HuH-7 (cell line): ENCODE measurements at regions not wholly inside any gene's neighbourhood (a gene's known extent, or its start where the extent isn't known, plus 50 kb on each side); places are given as distances from the start of the nearest gene placed in this dataset.
"Not testable (repeated sequence)": the region's sequence is repeated elsewhere in the genome, so short reads cannot be mapped to it uniquely, and the experiment has no call there.

Experiments used
- DNase-seq: peaks from one replicate; pipeline ENCODE4 v3.0.0; 2011; ENCODE audit warnings: low spot score

DNA sequence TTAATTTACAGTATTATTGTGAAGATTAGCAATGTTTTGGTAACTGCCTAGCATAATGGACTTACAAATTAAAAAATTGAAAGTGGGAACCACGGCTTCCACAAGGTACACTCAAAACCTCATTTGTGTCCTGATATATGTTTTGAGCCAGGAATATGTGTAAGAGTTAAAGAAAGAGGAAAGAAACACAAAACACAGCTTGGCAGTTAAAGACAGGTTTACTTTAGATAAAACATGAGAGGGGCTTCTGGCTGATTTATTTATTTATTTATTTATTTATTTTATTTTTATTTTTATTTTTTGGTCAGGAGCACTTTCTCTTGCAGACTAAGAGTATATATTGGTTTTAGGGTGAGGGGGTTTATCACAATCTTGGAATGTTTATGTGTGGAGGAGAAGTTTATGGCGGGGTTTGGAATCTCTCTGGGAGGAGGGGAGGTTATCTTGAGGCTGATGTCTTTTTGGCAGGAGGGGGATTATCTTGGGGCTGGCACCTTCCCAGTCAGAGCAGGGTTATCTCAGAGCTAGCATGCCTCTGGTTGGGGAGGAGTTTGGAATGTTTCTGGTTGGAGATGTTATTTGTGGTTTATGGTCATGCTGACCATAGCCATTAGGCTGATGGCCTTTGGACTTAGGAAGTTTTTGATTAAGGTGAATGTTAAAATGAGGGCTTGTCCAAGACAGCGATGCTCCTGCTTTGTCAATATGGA, 436.7 kb downstream of the DAD1 start:
- no peak for DNase-seq

DNA sequence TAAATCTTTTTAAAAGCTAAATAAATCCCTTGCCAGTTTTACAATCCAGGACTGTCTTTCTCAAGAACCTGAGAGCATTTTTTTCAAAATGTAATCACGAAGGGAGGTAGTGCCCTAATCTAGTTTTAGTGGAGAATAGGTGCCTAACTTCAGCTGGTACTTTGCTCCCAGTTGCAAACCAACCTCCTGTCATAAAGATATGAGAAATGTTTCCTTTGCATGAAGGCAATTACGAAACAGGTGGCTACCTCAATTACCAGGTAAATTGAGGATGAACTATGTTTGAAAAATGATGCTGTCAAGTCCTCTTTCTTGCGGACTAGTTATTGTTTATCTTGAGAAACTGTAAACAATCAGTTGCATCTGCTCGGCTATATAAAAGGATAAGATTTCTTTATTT, 437.9 kb downstream of the DAD1 start:
- DNase-seq, result no peak

DNA sequence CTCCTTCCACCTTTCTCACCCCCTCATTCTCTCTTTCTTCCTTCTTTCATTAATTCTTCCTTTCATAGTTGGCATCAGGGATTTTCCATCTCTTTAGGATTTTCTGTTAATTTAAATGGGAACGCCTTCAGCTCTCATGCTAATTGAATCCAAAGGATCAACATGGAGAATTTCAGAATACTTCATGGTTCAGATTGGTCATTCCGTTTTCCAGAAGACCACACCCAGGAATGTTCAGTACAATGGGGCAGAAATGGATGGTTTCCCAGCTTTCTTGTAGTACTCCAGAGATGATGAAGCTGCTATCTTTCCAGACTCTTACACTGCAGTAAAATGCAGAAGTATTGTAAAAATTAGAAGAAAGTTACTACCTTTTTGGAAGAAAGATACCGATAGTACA, 440.0 kb downstream of the DAD1 start:
- no peak for DNase-seq

DNA sequence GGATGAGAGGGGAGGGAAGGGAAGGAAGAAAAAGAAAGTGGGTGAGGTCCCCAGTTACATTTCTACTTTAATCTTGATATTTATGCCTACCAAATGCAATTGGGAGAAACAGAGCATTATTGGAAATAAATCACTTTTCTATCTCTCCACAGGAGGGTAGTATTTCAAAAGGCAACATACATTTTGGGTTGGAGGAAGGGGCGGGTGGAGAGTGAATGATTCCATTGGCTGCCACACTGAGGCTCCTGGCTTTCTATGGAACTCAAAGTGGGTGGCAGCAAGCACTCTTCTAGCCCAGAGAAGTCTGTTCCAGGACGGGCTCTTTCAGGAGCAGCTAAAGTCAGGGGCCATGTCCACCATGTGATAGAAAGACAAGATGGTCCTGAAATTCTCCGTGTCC, 441.3 kb downstream of the DAD1 start:
- no peak for DNase-seq

DNA sequence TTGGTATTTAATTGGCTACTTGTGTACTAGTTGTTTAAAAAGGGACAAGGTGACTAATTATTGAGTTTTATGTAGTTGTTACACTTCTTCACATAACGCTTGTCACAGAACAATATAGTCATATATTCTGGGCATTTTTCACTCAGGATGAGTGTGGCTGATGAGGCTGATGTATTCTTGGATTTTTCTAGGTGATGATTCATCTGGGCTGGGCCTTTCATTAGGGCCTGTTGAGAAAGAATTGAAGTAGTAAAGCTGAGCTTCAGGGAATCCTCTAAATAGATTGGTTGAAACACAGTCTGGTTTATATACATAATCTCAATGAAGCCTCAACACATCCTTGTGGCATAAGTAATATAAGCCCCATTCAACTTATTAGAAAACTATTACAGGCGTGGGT, 445.7 kb downstream of the DAD1 start:
- DNase-seq, result no peak

DNA sequence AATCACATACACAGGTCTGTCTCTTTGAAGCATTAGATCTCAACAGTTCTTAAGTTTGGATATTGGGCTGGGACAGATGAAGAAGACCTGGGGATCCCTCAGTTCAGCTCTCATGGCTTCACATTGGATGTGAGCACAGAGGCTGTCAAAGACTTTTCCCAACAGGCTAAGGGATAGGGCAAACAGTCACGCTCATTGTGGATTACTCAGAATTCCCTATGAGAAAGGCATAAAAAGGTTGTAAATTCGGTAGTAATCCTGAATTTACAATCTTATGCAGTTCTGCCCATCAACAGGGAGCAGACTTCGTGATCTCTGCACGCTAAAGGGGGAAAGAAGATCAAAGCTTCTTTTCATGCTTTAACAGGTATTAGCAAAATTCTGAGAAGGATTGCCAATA, 448.4 kb downstream of the DAD1 start:
- no peak for DNase-seq

DNA sequence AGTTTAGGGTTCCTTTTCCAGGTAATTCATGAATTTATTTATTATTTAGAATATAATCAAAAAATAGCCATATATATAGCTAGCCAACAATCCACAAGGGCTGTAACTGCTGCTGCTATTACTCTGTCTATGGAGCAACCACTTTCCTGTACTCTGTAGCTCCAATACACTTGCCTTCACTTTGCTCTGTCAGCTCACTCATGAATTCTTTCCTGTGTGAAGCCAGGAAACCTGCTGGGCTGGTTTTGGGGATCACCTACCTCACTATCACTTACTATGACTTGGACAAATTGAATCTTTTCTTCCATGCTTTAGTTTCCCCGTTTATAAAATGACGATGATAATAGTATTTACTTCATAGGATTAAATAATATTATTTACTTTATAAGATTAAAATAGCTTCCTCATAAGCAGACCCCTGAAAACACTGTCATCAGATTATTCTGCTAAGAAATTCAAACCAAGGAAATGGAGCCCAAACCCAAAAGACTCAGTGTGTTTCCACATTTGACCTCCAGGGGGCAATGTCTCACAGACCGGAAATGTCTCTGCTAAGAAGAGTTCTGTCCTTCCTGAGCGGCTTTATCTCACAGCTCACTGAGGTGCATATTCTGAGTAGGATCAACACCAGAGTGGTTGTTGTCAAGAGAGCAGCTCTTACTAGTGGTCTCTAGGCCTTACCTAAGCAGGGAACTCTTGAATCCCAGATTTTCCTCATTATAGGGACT, 457.1 kb downstream of the DAD1 start:
- DNase-seq, result no peak

DNA sequence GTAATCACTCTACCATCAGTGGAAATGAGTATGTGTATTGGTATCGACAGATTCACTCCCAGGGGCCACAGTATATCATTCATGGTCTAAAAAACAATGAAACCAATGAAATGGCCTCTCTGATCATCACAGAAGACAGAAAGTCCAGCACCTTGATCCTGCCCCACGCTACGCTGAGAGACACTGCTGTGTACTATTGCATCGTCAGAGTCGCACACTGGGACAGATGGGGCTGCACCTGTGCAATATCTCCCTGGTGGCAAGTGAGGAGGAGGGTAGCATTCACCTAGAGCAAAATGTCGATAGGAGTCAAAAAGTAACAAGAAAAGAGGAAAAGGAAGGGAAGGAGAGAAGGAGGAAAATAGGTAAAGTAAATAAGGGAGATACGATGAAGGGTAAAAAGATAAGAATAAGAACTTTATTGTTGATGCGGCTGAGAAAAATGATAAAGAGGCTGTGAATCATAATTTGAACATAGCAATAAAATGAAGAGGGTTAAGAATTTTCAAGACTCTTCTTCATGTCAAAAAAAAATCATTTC, 450.5 kb upstream of the OR4E1 start:
- no peak for DNase-seq

DNA sequence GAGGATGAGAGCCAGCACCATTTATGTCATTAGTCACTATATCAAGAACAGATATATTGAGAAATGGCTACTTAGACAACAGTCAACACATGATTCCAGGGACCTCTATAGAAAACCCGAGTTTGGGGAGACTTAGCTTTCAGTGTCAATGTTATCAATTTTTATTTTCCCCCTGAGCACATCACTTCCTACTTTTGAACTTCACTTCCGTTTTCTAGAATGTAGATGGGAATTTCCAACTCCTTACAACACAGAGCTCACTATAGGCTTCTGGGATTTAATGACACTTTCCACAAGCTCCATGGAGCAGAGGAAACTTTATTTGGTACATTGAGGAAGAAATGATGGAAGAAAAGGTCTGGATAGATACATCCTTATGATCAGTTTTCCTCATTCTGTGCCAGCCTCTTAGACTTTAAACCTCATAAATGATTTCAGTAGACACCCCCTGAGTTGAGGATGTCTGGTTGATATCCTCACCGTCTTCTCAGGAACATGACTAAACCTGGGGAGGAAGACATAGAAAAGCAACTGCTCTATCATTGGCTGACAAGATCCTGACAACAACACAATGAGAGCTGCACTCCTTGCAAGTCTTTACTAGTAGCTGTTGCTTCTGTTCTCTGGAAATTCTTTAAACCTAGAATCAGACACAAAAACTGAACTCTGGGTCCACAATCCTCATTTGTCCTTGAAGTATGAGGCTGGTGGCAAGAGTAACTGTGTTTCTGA, 449.4 kb upstream of the OR4E1 start:
- no peak for DNase-seq

DNA sequence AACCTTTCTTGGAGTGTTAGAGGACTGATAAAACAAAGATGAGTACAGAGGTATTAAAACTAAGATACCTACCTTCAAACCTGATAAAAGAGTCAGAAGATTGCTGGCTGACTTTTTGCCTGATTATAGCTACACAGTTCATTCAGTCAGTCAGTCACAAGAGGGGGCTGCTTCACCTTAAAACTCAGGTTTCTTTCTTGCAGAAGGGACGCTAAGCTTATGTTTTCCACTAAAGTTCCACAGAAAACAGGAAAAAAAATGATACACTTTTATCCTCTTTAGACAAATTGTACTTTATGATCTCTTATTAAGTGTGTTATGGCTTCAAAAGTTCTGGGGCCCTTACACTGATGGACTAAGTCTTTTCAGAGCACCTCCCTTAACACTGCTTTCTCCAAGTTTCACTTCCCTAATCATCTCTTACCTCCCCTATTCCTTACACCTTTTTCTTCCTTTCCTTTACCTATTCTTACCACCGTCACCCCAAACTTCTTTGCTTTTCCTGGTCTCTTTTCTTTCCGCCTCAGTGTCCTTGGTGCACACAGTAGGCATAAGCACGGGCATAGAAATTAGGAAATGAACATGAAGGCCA, 448.7 kb upstream of the OR4E1 start:
- peak; percentile 13 for DNase-seq

DNA sequence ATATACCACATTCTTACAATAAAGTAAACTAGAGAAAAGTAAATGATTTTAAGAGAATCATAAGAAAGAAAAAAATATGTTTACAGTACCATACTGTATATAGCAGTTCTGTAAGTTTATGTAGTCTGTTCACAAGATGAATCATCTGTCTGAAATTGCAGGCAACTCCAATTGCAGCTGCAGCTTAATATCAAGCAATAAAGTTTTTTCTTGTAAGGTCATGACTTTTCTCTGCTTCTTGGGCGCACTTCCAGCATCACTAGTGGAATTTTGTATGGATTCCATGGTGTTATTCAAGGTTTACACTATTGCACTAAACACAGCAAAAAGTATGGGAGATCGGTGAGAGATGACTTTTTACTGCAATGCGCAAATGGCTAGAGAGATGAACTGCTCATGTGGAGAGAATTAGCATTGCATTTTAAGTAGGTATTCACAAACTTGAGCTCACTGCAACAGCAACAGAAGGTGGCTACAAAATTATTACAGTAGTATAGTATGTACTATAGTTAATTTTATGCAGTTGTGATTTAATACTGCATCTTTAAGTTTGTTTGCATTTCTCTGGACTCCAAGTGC, 445.4 kb upstream of the OR4E1 start:
- no peak for DNase-seq

DNA sequence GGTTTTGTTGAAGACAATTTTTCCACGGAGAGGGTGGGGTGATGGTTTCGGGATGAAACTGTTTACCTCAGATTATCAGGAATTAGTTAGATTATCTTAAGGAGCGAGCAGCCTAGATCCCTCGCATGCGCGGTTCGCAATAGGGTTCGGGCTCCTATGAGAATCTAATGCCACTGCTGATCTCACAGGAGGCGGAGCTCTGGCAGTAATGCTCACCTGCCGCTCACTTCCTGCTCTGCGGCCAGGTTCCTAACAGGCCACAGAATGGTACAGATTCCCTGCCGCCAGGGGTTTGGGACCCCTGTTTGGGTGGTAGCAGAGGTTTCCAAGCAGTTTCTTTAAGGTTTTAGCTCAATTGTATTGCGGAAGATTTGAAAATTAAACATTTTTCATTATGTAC, 439.8 kb upstream of the OR4E1 start:
- no peak for DNase-seq

DNA sequence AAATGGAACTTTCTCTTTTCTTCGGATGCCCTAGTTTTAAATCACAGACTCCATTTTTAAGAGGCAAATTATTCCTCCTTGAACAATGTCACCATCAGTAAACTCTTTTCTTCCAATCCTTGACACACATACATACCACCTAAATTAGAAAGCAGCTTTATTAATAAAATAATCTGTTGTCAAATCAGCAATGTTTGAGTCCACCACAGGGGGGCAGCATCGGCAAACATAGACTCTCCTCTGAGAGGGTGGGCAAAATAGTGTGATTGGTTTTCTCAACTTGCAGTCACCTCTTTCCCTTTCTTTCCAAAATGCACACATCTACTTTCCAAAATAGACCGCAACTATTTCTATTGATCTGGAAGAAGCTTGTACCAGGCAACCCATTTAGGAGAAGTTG, 438.4 kb upstream of the OR4E1 start:
- DNase-seq, result peak; percentile 16

DNA sequence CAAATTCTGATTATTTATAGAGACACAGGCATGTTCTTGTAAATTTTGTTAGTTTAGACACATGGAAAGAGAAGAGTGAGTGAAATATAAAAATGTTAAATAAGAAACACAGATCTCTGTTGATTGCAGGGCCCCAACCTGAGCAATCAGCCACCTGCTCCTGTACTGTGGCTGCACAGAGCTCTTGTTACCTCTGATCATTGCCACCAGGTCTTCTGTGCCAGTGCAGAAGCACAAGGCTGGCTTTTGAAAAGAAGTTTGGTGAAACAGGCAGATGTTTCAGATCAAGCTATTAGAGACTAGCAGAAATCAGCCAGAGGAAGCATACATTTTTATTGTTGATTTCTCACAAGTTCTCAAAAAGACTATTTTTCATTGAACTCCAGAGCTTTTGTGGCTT, 434.1 kb upstream of the OR4E1 start:
- DNase-seq, result no peak

DNA sequence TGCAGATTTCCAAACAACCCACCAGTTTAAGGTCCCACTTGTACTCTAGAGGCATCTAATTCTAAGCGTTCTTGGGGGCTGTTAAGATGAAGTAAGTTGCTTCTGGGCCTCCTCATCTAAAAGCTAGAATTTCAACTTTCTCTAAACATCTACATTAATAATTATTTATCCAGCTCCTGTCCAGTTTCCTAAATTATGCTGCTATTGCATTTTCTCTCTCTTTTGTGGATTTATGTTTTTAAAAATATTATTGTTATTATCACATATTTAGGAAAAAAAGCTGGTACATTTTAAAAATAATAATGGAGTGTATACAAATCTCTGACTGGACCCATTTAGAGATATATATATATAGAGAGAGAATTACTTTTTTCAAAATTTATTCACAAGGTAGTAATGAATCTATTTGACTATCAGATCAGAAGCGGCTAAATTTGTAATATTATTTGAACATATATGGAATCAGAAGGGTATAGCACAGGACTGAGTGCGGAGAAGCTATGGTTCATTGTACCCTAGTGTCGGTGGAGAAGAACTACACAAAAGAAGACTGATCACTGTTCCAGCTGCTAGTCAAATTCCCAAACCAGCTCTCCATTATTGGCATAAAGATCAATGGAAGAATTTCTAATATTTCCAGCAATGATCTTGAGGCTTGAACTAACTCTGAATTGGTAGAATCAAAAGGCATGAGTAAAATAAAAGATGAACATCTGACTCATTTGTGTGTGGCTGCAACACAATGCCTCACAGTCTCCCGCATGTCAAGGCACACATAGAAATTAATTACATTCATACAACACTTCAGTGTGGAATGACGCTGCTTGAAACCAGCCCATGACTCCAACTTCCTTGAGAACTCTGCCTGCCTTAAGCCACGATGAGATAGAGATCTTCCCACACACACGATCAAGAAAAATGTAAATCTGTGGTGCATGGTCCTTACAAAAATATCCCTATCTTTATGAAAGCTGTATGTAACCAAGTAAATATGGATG, 433.4 kb upstream of the OR4E1 start:
- peak; percentile 5 for DNase-seq

DNA sequence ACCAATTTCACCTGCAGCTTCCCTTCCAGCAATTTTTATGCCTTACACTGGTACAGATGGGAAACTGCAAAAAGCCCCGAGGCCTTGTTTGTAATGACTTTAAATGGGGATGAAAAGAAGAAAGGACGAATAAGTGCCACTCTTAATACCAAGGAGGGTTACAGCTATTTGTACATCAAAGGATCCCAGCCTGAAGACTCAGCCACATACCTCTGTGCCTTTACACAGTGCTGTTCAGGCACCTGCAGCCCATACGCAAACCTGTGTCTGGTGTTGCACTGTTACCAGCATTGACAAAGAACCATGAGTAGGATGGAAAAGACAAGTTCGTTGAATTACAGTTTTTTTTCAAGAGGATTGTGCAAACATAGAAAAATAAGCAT, 432.0 kb upstream of the OR4E1 start:
- DNase-seq, result no peak

DNA sequence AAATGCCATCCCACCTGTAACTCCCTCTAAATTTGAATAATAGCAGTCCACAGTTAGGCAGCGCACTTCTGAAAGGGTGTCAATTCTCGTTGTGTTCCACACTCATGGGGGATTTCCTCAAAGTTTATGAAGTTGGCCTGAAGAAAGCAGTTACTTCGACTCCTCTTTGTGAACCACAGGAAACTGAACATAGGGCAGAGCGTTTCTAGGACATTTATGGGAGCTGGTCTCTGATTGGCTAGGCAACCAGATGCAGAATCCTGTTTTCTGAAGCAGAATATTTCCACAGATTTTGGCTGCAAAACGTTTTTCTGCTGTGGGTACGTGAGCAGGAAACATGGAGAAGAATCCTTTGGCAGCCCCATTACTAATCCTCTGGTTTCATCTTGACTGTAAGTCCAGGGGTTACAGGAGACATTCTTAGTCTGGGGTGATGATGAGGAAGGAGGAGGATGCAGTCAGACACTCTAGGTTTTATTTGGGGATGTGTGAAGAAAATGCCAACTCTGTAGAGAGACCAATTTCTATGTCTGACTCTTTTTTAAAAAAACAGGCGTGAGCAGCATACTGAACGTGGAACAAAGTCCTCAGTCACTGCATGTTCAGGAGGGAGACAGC, 431.5 kb upstream of the OR4E1 start:
- DNase-seq, result no peak

DNA sequence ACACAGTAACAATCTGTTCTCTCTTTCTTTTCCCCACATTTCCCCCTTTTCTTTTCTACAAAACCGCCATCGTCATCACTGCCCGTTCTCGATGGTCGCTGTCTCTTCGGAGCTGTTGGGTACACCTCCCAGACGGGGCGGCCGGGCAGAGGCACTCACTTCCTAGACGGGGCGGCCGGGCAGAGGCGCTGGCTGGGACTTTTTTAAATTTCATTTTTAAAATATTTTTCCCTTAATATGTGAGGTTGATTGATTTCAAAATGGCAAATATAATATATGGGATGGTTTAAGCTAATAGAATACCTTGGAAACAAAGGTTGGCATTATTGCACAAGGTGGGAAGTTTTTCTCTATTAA, 427.1 kb upstream of the OR4E1 start:
- DNase-seq, result not testable (repeated sequence)

DNA sequence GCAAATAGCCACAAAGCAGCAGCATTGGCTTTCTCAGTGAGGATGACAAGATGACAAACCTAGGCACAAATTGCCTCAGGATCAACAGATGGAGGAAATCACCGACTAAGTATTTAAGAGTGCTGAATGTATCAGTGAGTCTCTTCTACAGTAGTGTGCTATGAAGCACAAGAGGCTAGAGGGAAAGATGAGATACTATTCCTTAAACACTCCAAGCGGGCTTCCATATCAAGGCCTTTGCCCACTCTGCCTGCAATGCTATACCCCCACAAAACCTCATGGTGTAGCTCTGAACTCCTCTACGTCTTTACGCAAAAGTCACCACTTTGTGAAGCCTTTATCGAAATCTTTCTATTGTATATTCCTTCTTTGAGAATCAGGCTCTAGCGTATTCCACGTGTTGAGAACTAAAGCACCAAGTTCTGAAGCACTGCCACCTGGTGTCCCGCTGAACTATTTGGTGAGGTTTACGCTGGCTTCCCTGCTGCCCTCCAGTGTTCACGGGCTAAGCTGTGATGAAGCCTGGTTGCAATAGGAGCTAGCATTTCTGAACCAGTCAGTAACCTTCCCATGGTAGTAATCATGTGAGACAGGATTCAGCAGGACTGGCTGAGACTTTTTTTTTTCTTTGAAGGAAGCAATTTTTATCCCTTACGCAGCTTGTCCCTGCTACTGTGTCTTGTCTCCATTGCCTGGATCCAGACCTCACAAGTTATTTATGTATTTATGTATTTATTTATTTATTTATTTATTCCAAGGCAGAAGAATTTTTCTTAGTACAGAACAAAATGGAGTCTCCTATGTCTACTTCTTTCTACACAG, 426.5 kb upstream of the OR4E1 start:
- DNase-seq, result peak; percentile 36

DNA sequence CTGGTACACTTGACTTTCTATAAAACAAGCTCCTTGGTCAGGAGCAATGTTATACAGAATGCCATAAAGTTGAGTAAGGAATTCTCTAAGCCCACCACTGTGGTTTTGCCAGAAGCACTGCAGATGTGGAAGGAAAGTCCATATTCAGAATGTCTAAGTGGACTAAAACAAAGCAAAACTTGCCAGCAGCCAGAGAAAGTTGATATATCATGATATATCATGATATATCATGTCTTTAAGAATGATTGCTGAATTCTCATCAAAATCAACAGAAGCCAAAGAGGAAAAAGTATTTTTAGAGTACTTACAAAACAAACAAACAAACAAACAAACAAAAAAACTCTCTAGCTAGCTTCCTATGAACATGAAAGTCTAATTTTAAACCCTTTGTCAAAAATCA, 424.8 kb upstream of the OR4E1 start:
- DNase-seq, result no peak
